ENCODE measurements at regions not wholly inside any gene's neighbourhood (a gene's known extent, or its start where the extent isn't known, plus 50 kb on each side); places are given as distances from the start of the nearest gene placed in this dataset.
"Not testable (repeated sequence)": the region's sequence is repeated elsewhere in the genome, so short reads cannot be mapped to it uniquely, and the experiment has no call there.

DNA sequence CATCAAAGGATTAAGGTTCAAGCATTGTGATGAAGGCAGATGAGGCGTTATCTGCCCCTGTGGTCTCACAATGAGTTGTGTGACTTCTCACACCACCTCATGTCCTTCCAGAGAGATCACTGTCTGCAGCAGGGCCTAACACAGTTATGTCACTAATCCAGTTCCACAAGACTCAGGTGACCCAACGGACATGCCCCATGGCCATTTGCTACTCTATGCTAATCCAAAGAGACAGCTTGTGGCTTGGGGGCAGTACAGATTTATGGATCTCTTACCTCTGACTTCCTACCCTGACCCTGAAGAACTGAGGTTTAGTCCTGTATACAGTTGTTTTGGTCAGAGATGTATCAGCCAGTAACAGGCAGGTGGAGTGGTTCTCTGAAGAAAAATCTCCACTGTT is 147.1 kb downstream of the GLUL start:
- Mint-ChIP-seq H3K27me3 (peaks cover 4% of the 10 kb centered on the region), H3K9me3 (no peaks in the 10 kb centered on the region), H3K4me3 (no peak overlapping the region), H3K4me1 (peaks cover 12% of the 10 kb centered on the region), H3K36me3 (no peaks in the 10 kb centered on the region), H3K27ac (no peak overlapping the region)
- DNase-seq, result no peak
- CTCF ChIA-PET, result no interaction called here

DNA sequence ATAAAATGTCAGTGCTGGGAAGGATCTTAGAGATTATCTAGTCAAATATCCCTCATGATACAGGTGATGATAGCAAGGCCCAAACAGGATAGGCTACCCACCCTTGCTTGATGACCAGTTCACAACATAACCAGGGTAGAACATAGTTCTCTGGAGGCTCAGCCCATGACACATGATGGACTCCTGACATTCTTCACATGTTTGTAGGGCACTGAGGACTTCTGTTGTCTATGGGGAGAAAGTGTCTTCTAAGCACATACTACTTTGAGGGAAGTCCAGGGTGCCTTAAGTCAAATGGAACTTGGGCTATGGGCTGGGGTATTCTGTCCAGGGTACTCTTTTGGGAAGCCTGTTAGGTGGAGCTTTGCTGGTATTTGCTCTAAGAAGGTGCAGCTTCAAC is 148.9 kb downstream of the GLUL start:
- Mint-ChIP-seq H3K27me3 (peaks cover 4% of the 10 kb centered on the region), H3K4me1 (peaks cover 2% of the 10 kb centered on the region), H3K27ac (no peak overlapping the region), H3K9me3 (no peaks in the 10 kb centered on the region), H3K4me3 (no peak overlapping the region), H3K36me3 (no peaks in the 10 kb centered on the region)
- DNase-seq, result no peak
- CTCF ChIA-PET, result no interaction called here

DNA sequence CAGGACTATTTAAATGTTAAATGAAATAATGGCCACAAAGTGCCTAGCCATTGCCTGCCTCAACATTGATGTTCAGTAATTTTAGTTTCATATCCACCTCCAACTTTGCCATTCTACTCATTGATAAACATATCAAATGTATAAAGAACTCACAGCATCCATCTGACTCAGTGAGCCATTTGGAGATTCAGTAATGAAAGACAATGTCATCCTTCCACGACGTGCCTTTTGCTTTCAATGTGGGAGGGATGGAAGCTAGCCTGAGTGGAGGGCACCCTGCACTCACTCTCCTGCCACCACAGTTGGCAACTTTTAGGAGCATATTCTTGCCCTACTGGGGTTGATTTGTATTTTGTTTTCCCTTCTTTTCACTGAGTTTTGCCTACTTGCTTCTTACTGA is 151.5 kb downstream of the GLUL start:
- peaks cover 4% of the 10 kb centered on the region for H3K27me3 Mint-ChIP-seq
- H3K36me3 Mint-ChIP-seq, result no peaks in the 10 kb centered on the region
- no peaks in the 10 kb centered on the region for H3K9me3 Mint-ChIP-seq
- H3K4me3 Mint-ChIP-seq, result no peak overlapping the region
- peaks cover 5% of the 10 kb centered on the region for H3K4me1 Mint-ChIP-seq
- no peak for DNase-seq
- CTCF ChIA-PET, result no interaction called here
- H3K27ac Mint-ChIP-seq, result no peak overlapping the region

DNA sequence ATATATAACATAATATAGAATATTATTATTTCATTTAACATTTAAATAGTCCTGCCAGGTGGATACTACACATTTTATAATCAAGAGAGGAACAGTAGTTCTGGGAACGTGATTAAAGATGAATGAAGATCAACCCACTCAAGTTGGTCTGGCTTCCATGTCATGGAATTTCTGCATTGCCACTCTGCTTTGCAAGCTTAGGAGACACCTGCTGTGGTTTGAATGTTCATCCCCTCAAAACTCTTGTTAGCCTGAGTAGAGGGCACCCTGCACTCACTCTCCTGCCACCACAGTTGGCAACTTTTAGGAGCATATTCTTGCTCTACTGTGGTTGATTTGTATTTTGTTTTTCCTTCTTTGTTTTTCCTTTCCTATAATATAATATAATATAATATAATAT is 153.2 kb downstream of the GLUL start:
- DNase-seq, result no peak
- peaks cover 5% of the 10 kb centered on the region for H3K4me1 Mint-ChIP-seq
- H3K27me3 Mint-ChIP-seq, result peaks cover 4% of the 10 kb centered on the region
- no peaks in the 10 kb centered on the region for H3K9me3 Mint-ChIP-seq
- no peak overlapping the region for H3K27ac Mint-ChIP-seq
- H3K36me3 Mint-ChIP-seq, result no peaks in the 10 kb centered on the region
- CTCF ChIA-PET, result no interaction called here
- no peak overlapping the region for H3K4me3 Mint-ChIP-seq

DNA sequence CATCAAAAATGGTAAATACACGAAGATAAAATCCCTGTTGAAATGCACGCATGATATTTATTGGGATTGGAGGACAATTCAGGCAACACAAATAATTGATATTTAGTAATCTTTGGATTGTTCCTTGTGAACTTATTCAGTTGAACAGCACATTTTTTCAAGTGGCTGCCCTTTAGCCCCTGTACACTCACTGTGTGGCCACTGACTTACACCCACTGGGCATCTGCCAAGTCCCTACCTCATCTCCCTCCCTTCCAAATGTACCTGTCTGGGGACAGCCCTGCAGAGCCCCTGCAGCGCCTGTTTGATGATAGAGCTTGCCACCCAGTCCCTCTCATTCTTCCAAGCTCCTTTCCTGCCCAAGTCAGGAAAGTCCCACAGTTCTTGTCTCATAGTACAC is 154.3 kb downstream of the GLUL start:
- peaks cover 5% of the 10 kb centered on the region for H3K4me1 Mint-ChIP-seq
- H3K27ac Mint-ChIP-seq, result no peak overlapping the region
- peaks cover 3% of the 10 kb centered on the region for H3K27me3 Mint-ChIP-seq
- CTCF ChIA-PET, result no interaction called here
- DNase-seq, result no peak
- H3K4me3 Mint-ChIP-seq, result no peak overlapping the region
- H3K36me3 Mint-ChIP-seq, result no peaks in the 10 kb centered on the region
- no peaks in the 10 kb centered on the region for H3K9me3 Mint-ChIP-seq

- Mint-ChIP-seq H3K4me1 (peaks cover 5% of the 10 kb centered on the region), H3K27me3 (peaks cover 3% of the 10 kb centered on the region), H3K27ac (no peak overlapping the region), H3K9me3 (no peaks in the 10 kb centered on the region), H3K4me3 (no peak overlapping the region), H3K36me3 (no peaks in the 10 kb centered on the region)
- DNase-seq, result no peak
- CTCF ChIA-PET, result no interaction called here
Measured at GRCh38 chr1:182236651-182237077, 154.9 kb downstream of the GLUL start.

DNA sequence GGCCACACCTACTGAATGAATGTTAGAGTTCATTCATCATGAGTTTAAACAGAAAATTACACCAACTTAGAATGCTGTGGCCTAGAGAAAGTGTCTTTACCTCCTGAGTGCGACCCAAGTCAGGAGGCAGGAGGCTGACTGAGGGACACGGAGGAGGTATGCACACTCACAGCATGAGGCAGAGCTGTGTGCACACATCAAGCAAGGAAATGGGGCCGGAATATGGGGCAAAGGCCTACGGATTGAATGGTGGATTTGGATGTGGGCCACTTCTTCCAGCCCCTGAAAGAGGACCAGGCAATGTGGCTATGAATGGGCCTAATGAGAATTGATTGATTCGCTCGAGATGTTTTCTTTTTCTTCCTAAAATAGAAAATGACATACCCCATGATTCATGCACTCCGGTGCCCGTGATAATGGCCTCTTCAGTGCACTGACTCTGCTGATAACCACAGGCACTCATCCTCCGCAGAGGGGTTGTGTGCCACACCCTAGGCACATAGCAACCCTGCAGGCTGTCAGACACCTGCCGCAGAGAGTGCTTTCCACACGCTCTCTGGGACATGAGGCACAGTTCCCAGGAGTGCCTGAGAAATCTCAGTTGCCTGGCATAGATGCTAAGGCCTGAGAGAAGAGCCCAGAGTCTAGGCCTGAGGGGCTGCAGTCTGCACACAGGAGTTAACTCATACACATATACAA is 155.5 kb downstream of the GLUL start:
- Mint-ChIP-seq H3K4me1 (peaks cover 5% of the 10 kb centered on the region), H3K36me3 (no peaks in the 10 kb centered on the region)

GRCh38 chr1:182235604-182235951 is 156.0 kb downstream of the GLUL start:
- Mint-ChIP-seq H3K36me3 (no peaks in the 10 kb centered on the region), H3K9me3 (no peaks in the 10 kb centered on the region), H3K27me3 (peaks cover 4% of the 10 kb centered on the region), H3K4me1 (peaks cover 5% of the 10 kb centered on the region), H3K4me3 (no peak overlapping the region), H3K27ac (no peak overlapping the region)
- CTCF ChIA-PET, result no interaction called here
- no peak for DNase-seq

More for the DNA sequence above, 155.5 kb downstream of the GLUL start:
- CTCF ChIA-PET, result no interaction called here
- Mint-ChIP-seq H3K9me3 (no peaks in the 10 kb centered on the region), H3K27ac (no peak overlapping the region), H3K27me3 (peaks cover 4% of the 10 kb centered on the region), H3K4me3 (no peak overlapping the region)
- DNase-seq, result no peak

- no peak overlapping the region for H3K27ac Mint-ChIP-seq
- no peaks in the 10 kb centered on the region for H3K4me1 Mint-ChIP-seq
- H3K27me3 Mint-ChIP-seq, result peaks cover 4% of the 10 kb centered on the region
- no peak for DNase-seq
- no peaks in the 10 kb centered on the region for H3K9me3 Mint-ChIP-seq
- H3K36me3 Mint-ChIP-seq, result no peaks in the 10 kb centered on the region
- no peak overlapping the region for H3K4me3 Mint-ChIP-seq
- CTCF ChIA-PET, result interaction anchor here (1.6 kb wide), 1 partner anchor 87 kb away, joined by 3 read pairs; no protein-coding TSS in a partner anchor
Measured at GRCh38 chr1:182229921-182230491, 161.6 kb downstream of the GLUL start.

- Mint-ChIP-seq H3K27ac (no peak overlapping the region), H3K4me3 (no peak overlapping the region), H3K36me3 (no peaks in the 10 kb centered on the region), H3K4me1 (no peaks in the 10 kb centered on the region), H3K27me3 (peaks cover 4% of the 10 kb centered on the region), H3K9me3 (no peaks in the 10 kb centered on the region)
- CTCF ChIA-PET, result interaction anchor here (1.6 kb wide), 1 partner anchor 87 kb away, joined by 3 read pairs; no protein-coding TSS in a partner anchor
- DNase-seq, result no peak
Measured at GRCh38 chr1:182229451-182229850, 162.1 kb downstream of the GLUL start.

DNA sequence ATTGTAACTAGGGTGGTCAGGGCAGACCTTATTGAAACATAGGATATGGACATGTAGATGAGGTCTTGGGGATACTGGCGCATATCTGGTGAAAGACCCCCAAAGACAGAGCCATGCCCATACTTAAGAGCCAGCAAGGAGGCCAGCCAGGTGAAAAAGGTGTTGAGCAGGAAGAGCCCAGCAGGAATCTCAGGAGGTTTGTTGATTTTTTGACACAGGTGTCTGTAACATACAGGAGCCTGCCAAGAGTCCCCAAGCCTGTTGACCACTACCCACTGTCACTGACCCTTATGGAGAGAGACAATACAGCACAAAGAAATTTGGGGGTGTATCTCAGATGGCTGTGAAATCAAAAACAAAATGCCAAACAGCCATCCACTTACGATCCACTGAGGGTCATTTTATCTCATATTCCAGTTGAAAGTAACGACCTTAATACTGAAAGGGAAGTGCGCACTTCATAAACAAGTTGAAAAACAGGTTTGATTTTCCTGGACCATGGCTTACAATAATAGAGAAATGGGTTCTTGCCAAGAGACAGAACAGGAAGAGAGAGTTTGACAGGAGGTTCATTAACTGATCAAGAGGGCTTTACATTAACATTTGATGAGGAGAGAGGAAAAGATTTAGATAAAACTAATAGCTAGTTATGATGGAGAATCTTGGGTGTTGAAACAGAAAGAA is 163.6 kb downstream of the GLUL start:
- H3K36me3 Mint-ChIP-seq, result no peaks in the 10 kb centered on the region
- H3K9me3 Mint-ChIP-seq, result no peaks in the 10 kb centered on the region
- CTCF ChIA-PET, result no interaction called here
- H3K27ac Mint-ChIP-seq, result no peak overlapping the region
- H3K4me1 Mint-ChIP-seq, result no peaks in the 10 kb centered on the region
- no peak overlapping the region for H3K4me3 Mint-ChIP-seq
- peaks cover 4% of the 10 kb centered on the region for H3K27me3 Mint-ChIP-seq
- DNase-seq, result no peak

DNA sequence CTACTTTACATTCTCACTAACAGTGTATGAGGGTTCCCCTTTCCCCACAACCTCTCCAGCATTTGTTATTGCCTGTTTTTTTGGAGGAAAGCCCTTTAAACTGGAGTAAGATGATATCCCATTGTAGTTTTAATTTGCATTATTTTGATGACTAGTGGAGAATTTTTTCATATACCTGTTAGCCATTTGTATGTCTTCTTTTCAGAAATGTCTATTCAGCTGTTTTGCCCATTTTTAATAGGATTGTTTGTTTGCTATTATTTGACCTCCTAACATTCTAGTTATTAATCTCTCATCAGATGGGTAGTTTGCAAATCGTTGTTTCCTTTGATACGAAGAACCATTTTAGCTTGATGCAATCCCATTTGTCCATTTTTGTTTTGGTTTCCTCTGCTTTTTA is 165.0 kb downstream of the GLUL start:
- Mint-ChIP-seq H3K9me3 (peaks cover 7% of the 10 kb centered on the region), H3K4me3 (no peak overlapping the region), H3K27ac (no peak overlapping the region), H3K4me1 (no peaks in the 10 kb centered on the region), H3K27me3 (peaks cover 5% of the 10 kb centered on the region), H3K36me3 (no peaks in the 10 kb centered on the region)
- CTCF ChIA-PET, result no interaction called here
- no peak for DNase-seq

GRCh38 chr1:182225755-182226154 is 164.2 kb upstream of the ZNF648 start:
- H3K4me1 Mint-ChIP-seq, H3K36me3 Mint-ChIP-seq, H3K4me3 Mint-ChIP-seq, CTCF ChIA-PET, DNase-seq, H3K27ac Mint-ChIP-seq, H3K27me3 Mint-ChIP-seq, H3K9me3 Mint-ChIP-seq: not testable (repeated sequence)

GRCh38 chr1:182221990-182222389 is 160.5 kb upstream of the ZNF648 start:
- DNase-seq, H3K4me1 Mint-ChIP-seq, H3K27me3 Mint-ChIP-seq, H3K4me3 Mint-ChIP-seq, H3K27ac Mint-ChIP-seq, CTCF ChIA-PET, H3K36me3 Mint-ChIP-seq: not testable (repeated sequence)
- H3K9me3 Mint-ChIP-seq, result peaks cover 16% of the 10 kb centered on the region

DNA sequence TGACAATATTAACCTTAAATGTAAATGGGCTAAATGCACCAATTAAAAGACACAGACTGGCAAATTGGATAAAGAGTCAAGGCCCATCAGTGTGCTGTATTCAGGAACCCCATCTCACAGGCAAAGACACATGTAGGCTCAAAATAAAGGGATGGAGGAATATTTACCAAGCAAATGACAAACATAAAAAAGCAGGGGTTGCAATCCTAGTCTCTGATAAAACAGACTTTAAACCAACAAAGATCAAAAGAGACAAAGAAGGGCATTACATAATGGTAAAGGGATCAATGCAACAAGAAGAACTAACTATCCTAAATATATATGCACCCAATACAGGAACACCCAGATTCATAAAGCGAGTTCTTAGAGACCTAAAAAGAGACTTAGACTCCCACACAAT is 159.9 kb upstream of the ZNF648 start:
- H3K4me3 Mint-ChIP-seq, H3K27ac Mint-ChIP-seq, CTCF ChIA-PET, H3K36me3 Mint-ChIP-seq, H3K27me3 Mint-ChIP-seq, DNase-seq, H3K4me1 Mint-ChIP-seq: not testable (repeated sequence)
- H3K9me3 Mint-ChIP-seq, result peaks cover 16% of the 10 kb centered on the region

All from activated naive CD4-positive, alpha-beta T cell treated with anti-CD3 and anti-CD28 coated beads, Interleukin-2, amount 10 ng/mL, durations not matched to agents 7 days and 5 days (primary cell).